SK-N-SH treated with all-trans-retinoic acid at 6 μM for 48 hours (cell line): ENCODE measurements at regions not wholly inside any gene's neighbourhood (a gene's known extent, or its start where the extent isn't known, plus 50 kb on each side); places are given as distances from the start of the nearest gene placed in this dataset.
"Not testable (repeated sequence)": the region's sequence is repeated elsewhere in the genome, so short reads cannot be mapped to it uniquely, and the experiment has no call there.

Experiments
- ATAC-seq: fragments of 200-7000 bp; cut with Tn5 transposase; 3 replicates; pipeline ENCODE4 v1.9.1; 2020; ENCODE audit warnings: mild to moderate bottlenecking, moderate library complexity
- ARNTL ChIP-seq: fragments of 450-650 bp; formaldehyde crosslinking; IDR thresholded peaks from 2 replicates; pipeline ENCODE4 v1.5.0; 2020; ENCODE audit warnings: low read depth, mild to moderate bottlenecking, moderate library complexity, borderline replicate concordance
- BACH2 ChIP-seq: fragments of 250-450 bp; sonication (Bioruptor Pico); IDR thresholded peaks from 2 replicates; pipeline ENCODE4 v1.9.0; 2021; ENCODE audit warnings: mild to moderate bottlenecking, borderline replicate concordance
- CSRNP3 ChIP-seq: fragments of 250-450 bp; sonication (Bioruptor Pico); IDR thresholded peaks from 2 replicates; pipeline ENCODE4 v1.5.1; 2021; ENCODE audit warnings: mild to moderate bottlenecking, moderate library complexity
- ESRRG ChIP-seq: fragments of 250-450 bp; sonication (Bioruptor Pico); IDR thresholded peaks from 2 replicates; pipeline ENCODE4 v1.6.1; 2021; ENCODE audit warnings: mild to moderate bottlenecking
- ISL1 ChIP-seq: fragments of 250-450 bp; sonication (Bioruptor Pico); IDR thresholded peaks from 2 replicates; pipeline ENCODE4 v2.1.2; 2022; ENCODE audit warnings: mild to moderate bottlenecking, moderate library complexity
- PATZ1 ChIP-seq: fragments of 250-450 bp; sonication (Bioruptor Pico); IDR thresholded peaks from 2 replicates; pipeline ENCODE4 v1.8.0; 2020; ENCODE audit warnings: mild to moderate bottlenecking, moderate library complexity, borderline replicate concordance
- PPARA ChIP-seq: fragments of 250-450 bp; sonication (Bioruptor Pico); IDR thresholded peaks from 2 replicates; pipeline ENCODE4 v1.5.0; 2020; ENCODE audit warnings: mild to moderate bottlenecking, borderline replicate concordance
- RARB ChIP-seq: fragments of 250-450 bp; sonication (Bioruptor Pico); IDR thresholded peaks from 2 replicates; pipeline ENCODE4 v1.8.0; 2021; ENCODE audit warnings: mild to moderate bottlenecking, moderate library complexity
- TCF4 ChIP-seq: fragments of 250-450 bp; sonication (Bioruptor Pico); IDR thresholded peaks from 2 replicates; pipeline ENCODE4 v1.8.0; 2021; ENCODE audit warnings: mild to moderate bottlenecking, moderate library complexity, borderline replicate concordance
- TOX ChIP-seq: fragments of 250-450 bp; sonication (Bioruptor Pico); IDR thresholded peaks from 2 replicates; pipeline ENCODE4 v1.8.0; 2021; ENCODE audit warnings: mild to moderate bottlenecking, moderate library complexity, borderline replicate concordance
- ZC3H10 ChIP-seq: fragments of 250-450 bp; sonication (Bioruptor Pico); IDR thresholded peaks from 2 replicates; pipeline ENCODE4 v1.5.1; 2021; ENCODE audit warnings: mild to moderate bottlenecking, moderate library complexity
- ZFP30 ChIP-seq: fragments of 450-650 bp; formaldehyde crosslinking; IDR thresholded peaks from 2 replicates; pipeline ENCODE4 v1.5.0; 2022; ENCODE audit warnings: mild to moderate bottlenecking, moderate library complexity
- ZNF8 ChIP-seq: fragments of 450-650 bp; formaldehyde crosslinking; IDR thresholded peaks from 2 replicates; pipeline ENCODE4 v1.5.0; 2020; ENCODE audit warnings: mild to moderate bottlenecking, moderate library complexity
- TF ChIP-seq, protein P1 (sequence below): fragments of 250-450 bp; sonication (Bioruptor Pico); IDR thresholded peaks from 2 replicates; pipeline ENCODE4 v1.5.0; 2020; ENCODE audit warnings: mild to moderate bottlenecking, moderate library complexity
- TF ChIP-seq, protein P2 (sequence below): fragments of 250-450 bp; sonication (Bioruptor Pico); IDR thresholded peaks from 2 replicates; pipeline ENCODE4 v1.5.1; 2020; ENCODE audit warnings: low read depth, mild to moderate bottlenecking, moderate library complexity
- TF ChIP-seq, protein P3 (sequence below): fragments of 250-450 bp; sonication (Bioruptor Pico); IDR thresholded peaks from 2 replicates; pipeline ENCODE4 v1.8.0; 2021; ENCODE audit warnings: low read depth, mild to moderate bottlenecking, moderate library complexity, borderline replicate concordance

DNA sequence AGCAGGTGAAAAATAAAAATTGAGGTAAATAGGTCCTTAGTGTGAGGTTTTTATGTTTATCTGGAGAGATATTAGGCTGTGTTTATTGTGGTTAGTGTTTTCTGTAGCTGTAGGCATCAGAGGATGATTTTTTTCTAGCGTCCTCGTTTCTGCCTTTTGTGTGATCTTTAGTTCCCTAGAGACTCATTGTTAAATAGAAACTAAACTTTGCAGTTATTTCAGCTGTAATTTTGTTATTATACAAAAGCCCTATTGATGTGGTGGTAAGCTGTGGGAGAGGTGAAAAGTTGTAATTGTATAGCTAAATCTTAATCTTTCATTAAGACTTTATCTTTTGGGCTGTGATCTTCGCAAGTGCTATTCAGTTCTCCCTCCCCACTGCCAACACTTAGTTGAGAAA lies 340.3 kb downstream of the CYLC2 start:
- TF ChIP-seq TOX (CRISPR knock-in tag): no peak
- TF ChIP-seq, protein P1, sequence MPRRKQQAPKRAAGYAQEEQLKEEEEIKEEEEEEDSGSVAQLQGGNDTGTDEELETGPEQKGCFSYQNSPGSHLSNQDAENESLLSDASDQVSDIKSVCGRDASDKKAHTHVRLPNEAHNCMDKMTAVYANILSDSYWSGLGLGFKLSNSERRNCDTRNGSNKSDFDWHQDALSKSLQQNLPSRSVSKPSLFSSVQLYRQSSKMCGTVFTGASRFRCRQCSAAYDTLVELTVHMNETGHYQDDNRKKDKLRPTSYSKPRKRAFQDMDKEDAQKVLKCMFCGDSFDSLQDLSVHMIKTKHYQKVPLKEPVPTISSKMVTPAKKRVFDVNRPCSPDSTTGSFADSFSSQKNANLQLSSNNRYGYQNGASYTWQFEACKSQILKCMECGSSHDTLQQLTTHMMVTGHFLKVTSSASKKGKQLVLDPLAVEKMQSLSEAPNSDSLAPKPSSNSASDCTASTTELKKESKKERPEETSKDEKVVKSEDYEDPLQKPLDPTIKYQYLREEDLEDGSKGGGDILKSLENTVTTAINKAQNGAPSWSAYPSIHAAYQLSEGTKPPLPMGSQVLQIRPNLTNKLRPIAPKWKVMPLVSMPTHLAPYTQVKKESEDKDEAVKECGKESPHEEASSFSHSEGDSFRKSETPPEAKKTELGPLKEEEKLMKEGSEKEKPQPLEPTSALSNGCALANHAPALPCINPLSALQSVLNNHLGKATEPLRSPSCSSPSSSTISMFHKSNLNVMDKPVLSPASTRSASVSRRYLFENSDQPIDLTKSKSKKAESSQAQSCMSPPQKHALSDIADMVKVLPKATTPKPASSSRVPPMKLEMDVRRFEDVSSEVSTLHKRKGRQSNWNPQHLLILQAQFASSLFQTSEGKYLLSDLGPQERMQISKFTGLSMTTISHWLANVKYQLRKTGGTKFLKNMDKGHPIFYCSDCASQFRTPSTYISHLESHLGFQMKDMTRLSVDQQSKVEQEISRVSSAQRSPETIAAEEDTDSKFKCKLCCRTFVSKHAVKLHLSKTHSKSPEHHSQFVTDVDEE: no peak
- no peak for TF ChIP-seq ZC3H10
- TF ChIP-seq PATZ1 (CRISPR knock-in tag): no peak
- no peak for TF ChIP-seq ISL1 (CRISPR knock-in tag)
- no peak for TF ChIP-seq TCF4
- TF ChIP-seq, protein P2, sequence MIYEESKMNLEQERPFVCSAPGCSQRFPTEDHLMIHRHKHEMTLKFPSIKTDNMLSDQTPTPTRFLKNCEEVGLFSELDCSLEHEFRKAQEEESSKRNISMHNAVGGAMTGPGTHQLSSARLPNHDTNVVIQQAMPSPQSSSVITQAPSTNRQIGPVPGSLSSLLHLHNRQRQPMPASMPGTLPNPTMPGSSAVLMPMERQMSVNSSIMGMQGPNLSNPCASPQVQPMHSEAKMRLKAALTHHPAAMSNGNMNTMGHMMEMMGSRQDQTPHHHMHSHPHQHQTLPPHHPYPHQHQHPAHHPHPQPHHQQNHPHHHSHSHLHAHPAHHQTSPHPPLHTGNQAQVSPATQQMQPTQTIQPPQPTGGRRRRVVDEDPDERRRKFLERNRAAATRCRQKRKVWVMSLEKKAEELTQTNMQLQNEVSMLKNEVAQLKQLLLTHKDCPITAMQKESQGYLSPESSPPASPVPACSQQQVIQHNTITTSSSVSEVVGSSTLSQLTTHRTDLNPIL (CRISPR knock-in tag): no peak
- no peak for TF ChIP-seq CSRNP3 (CRISPR knock-in tag)
- TF ChIP-seq ZFP30 (CRISPR knock-in tag): no peak
- TF ChIP-seq PPARA: no peak
- TF ChIP-seq, all 23 proteins: peak for 0

DNA sequence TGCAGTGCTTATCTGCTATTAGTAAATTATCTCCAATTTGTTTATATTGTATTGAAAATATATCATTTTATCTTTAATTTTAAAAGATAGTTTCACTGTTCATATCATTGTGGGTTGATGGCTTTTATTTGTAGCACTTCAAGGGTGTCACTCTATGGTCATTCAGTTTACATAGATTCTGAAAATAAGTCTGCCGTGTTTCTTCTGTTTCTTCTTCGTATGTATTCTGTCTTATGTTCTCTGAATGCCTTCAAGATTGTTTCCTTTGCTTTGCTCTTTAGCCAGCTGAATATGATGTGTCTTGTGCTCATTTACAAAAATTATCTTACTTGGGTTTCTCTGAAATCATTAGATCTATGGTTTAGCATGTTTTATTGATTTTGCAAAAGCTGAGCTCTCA lies 359.9 kb downstream of the CYLC2 start:
- TF ChIP-seq PPARA: no peak
- no peak for TF ChIP-seq RARB
- TF ChIP-seq ESRRG (CRISPR knock-in tag): no peak
- TF ChIP-seq BACH2 (CRISPR knock-in tag): no peak
- no peak for TF ChIP-seq ZNF8 (CRISPR knock-in tag)
- TF ChIP-seq, protein P2 (CRISPR knock-in tag): no peak
- TF ChIP-seq TCF4: no peak
- TF ChIP-seq CSRNP3 (CRISPR knock-in tag): no peak
- TF ChIP-seq, all 23 proteins: peak for 0
- no peak for ATAC-seq

More for the DNA sequence above, 340.3 kb downstream of the CYLC2 start:
- ATAC-seq: no peak

GRCh38 chr9:103357980-103358379 lies 362.8 kb downstream of the CYLC2 start:
- ATAC-seq: not testable (repeated sequence)

- no peak for ATAC-seq
- no peak for TF ChIP-seq ARNTL (CRISPR knock-in tag)
- TF ChIP-seq, protein P2 (CRISPR knock-in tag): no peak
- TF ChIP-seq ESRRG (CRISPR knock-in tag): no peak
- TF ChIP-seq, protein P3, sequence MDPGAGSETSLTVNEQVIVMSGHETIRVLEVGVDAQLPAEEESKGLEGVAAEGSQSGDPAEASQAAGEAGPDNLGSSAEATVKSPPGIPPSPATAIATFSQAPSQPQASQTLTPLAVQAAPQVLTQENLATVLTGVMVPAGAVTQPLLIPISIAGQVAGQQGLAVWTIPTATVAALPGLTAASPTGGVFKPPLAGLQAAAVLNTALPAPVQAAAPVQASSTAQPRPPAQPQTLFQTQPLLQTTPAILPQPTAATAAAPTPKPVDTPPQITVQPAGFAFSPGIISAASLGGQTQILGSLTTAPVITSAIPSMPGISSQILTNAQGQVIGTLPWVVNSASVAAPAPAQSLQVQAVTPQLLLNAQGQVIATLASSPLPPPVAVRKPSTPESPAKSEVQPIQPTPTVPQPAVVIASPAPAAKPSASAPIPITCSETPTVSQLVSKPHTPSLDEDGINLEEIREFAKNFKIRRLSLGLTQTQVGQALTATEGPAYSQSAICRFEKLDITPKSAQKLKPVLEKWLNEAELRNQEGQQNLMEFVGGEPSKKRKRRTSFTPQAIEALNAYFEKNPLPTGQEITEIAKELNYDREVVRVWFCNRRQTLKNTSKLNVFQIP: no peak
- no peak for TF ChIP-seq PPARA
- TF ChIP-seq, protein P1: no peak
- no peak for TF ChIP-seq TCF4
- TF ChIP-seq TOX (CRISPR knock-in tag): no peak
- no peak for TF ChIP-seq CSRNP3 (CRISPR knock-in tag)
Observed at GRCh38 chr9:103361906-103362305, 366.8 kb downstream of the CYLC2 start.
